A549 (cell line): ENCODE measurements at regions not wholly inside any gene's neighbourhood (a gene's known extent, or its start where the extent isn't known, plus 50 kb on each side); places are given as distances from the start of the nearest gene placed in this dataset.

Experiments used
- CBX8 ChIP-seq: fragments of 200-600 bp; sonication (generic); IDR thresholded peaks from 2 replicates; pipeline ENCODE4 v1.6.1; 2016
- CEBPB ChIP-seq, 2 experiments: fragments of >200 bp in 1 of 2; sonication (Bioruptor Twin) in 1 of 2; formaldehyde crosslinking in 1 of 2; IDR thresholded peaks; 2 replicates each; pipeline ENCODE4 v1.6.1; 2012 to 2016
- CHD2 ChIP-seq: fragments of 150-350 bp; IDR thresholded peaks from 2 replicates; pipeline ENCODE4 v1.6.1; 2014; ENCODE audit warnings: low read length; ENCODE audit not compliant: partially characterized antibody
- EHMT2 ChIP-seq: fragments of 200-600 bp; sonication (generic); IDR thresholded peaks from 2 replicates; pipeline ENCODE4 v1.6.1; 2016; ENCODE audit warnings: antibody characterized with exemption, low read depth, mild to moderate bottlenecking, moderate library complexity
- GATA3 ChIP-seq: IDR thresholded peaks from 2 replicates; pipeline ENCODE4 v1.6.1; 2012; ENCODE audit warnings: borderline replicate concordance
- HDAC2 ChIP-seq: fragments of 200-600 bp; sonication (generic); IDR thresholded peaks from 2 replicates; pipeline ENCODE4 v1.6.1; 2016
- HEYL ChIP-seq: fragments of 250-450 bp; sonication (Bioruptor Pico); IDR thresholded peaks from 2 replicates; pipeline ENCODE4 v1.8.0; 2021; ENCODE audit warnings: mild to moderate bottlenecking, moderate library complexity
- HOXB13 ChIP-seq: fragments of 250-450 bp; sonication (Bioruptor Pico); IDR thresholded peaks from 2 replicates; pipeline ENCODE4 v1.5.0; 2020; ENCODE audit warnings: low read depth, mild to moderate bottlenecking, moderate library complexity
- HOXB5 ChIP-seq: fragments of 250-450 bp; sonication (Bioruptor Pico); IDR thresholded peaks from 2 replicates; pipeline ENCODE4 v1.5.0; 2020; ENCODE audit warnings: mild to moderate bottlenecking, moderate library complexity
- JUN ChIP-seq, 2 experiments: fragments of >200 bp; sonication (Bioruptor Twin); formaldehyde crosslinking; IDR thresholded peaks; 2 replicates in 1 of 2; 3 replicates in 1 of 2; pipeline ENCODE4 v1.6.1; 2016 to 2017
- JUNB ChIP-seq: fragments of >200 bp; sonication (Bioruptor Twin); formaldehyde crosslinking; IDR thresholded peaks from 2 replicates; pipeline ENCODE4 v1.6.1; 2016
- RARB ChIP-seq: fragments of 250-450 bp; sonication (Bioruptor Pico); IDR thresholded peaks from 2 replicates; pipeline ENCODE4 v1.8.0; 2021; ENCODE audit warnings: mild to moderate bottlenecking, moderate library complexity
- ZFP36 ChIP-seq: fragments of 450-650 bp; IDR thresholded peaks from 2 replicates; pipeline ENCODE4 v1.6.1; 2014; ENCODE audit warnings: borderline replicate concordance; ENCODE audit not compliant: partially characterized antibody
- ZNF302 ChIP-seq: fragments of 250-450 bp; sonication (Bioruptor Pico); IDR thresholded peaks from 2 replicates; pipeline ENCODE4 v1.9.0; 2021; ENCODE audit warnings: inconsistent platforms, mild to moderate bottlenecking, moderate library complexity
- ZSCAN20 ChIP-seq: fragments of 250-450 bp; sonication (Bioruptor Pico); IDR thresholded peaks from 2 replicates; pipeline ENCODE4 v1.8.0; 2022; ENCODE audit warnings: mild to moderate bottlenecking, moderate library complexity
- TF ChIP-seq, protein P1 (sequence below): fragments of >200 bp; sonication (Bioruptor Twin); formaldehyde crosslinking; IDR thresholded peaks from 2 replicates; pipeline ENCODE4 v1.6.1; 2016
- TF ChIP-seq, protein P2 (sequence below): fragments of >200 bp; sonication (Bioruptor Twin); formaldehyde crosslinking; IDR thresholded peaks from 3 replicates; pipeline ENCODE4 v1.6.1; 2016
- TF ChIP-seq, protein P3 (sequence below): fragments of 450-650 bp; IDR thresholded peaks from 2 replicates; pipeline ENCODE4 v1.6.1; 2014; ENCODE audit warnings: antibody characterized with exemption
- TF ChIP-seq, protein P4 (sequence below): fragments of >200 bp; sonication (Bioruptor Twin); formaldehyde crosslinking; IDR thresholded peaks from 3 replicates; pipeline ENCODE4 v1.5.1; 2016
- TF ChIP-seq, protein P5 (sequence below): IDR thresholded peaks from 2 replicates; pipeline ENCODE4 v1.6.1; 2012; ENCODE audit warnings: low read depth, borderline replicate concordance
- TF ChIP-seq, protein P6 (sequence below): IDR thresholded peaks from 2 replicates; pipeline ENCODE4 v1.6.1; 2012
- TF ChIP-seq, protein P7 (sequence below): fragments of 150-350 bp; IDR thresholded peaks from 2 replicates; pipeline ENCODE4 v1.6.1; 2014; ENCODE audit warnings: low read depth, mild to moderate bottlenecking, low read length
- TF ChIP-seq, protein P8 (sequence below): IDR thresholded peaks from 2 replicates; pipeline ENCODE4 v1.6.1; 2012

DNA sequence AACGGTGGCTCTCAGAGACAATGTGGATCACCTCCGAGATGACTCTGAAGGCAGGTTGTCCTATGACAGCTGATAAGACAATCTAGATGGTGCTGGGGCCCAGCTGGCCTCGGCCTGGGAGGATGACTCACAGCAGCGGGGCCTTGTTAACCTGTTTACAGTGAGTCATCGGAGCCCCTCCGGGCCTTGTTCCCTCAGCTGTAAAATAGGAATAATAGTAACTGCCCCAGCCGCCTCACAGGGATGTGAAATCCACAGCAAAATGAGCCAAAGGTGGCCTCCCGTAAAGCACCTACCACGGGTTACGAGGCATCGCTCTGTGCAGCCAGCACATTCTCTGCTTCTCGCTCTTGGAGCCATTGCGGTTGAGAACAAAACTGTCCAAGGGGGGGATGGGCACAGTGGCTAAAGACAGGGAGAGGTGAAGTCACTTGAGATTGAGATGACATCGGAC, 88.6 kb upstream of the RASGRF1 start (continued):
- no peak for TF ChIP-seq HDAC2
- TF ChIP-seq JUNB, result peak; percentile 78
- TF ChIP-seq, protein P1, sequence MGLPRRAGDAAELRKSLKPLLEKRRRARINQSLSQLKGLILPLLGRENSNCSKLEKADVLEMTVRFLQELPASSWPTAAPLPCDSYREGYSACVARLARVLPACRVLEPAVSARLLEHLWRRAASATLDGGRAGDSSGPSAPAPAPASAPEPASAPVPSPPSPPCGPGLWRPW, result no peak
- TF ChIP-seq EHMT2, result no peak
- TF ChIP-seq ZSCAN20 (CRISPR knock-in tag), result no peak
- TF ChIP-seq JUN (IDR thresholded peaks at IDR 0.05), result 0 out of 5 replicates have a peak, but pooled peaks of 1 of the 2 experiments have one; percentile 27
- TF ChIP-seq RARB (CRISPR knock-in tag), result no peak
- TF ChIP-seq, protein P2, sequence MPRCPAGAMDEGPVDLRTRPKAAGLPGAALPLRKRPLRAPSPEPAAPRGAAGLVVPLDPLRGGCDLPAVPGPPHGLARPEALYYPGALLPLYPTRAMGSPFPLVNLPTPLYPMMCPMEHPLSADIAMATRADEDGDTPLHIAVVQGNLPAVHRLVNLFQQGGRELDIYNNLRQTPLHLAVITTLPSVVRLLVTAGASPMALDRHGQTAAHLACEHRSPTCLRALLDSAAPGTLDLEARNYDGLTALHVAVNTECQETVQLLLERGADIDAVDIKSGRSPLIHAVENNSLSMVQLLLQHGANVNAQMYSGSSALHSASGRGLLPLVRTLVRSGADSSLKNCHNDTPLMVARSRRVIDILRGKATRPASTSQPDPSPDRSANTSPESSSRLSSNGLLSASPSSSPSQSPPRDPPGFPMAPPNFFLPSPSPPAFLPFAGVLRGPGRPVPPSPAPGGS, result no peak
- TF ChIP-seq, protein P3, sequence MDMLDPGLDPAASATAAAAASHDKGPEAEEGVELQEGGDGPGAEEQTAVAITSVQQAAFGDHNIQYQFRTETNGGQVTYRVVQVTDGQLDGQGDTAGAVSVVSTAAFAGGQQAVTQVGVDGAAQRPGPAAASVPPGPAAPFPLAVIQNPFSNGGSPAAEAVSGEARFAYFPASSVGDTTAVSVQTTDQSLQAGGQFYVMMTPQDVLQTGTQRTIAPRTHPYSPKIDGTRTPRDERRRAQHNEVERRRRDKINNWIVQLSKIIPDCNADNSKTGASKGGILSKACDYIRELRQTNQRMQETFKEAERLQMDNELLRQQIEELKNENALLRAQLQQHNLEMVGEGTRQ, result no peak
- TF ChIP-seq, protein P4, sequence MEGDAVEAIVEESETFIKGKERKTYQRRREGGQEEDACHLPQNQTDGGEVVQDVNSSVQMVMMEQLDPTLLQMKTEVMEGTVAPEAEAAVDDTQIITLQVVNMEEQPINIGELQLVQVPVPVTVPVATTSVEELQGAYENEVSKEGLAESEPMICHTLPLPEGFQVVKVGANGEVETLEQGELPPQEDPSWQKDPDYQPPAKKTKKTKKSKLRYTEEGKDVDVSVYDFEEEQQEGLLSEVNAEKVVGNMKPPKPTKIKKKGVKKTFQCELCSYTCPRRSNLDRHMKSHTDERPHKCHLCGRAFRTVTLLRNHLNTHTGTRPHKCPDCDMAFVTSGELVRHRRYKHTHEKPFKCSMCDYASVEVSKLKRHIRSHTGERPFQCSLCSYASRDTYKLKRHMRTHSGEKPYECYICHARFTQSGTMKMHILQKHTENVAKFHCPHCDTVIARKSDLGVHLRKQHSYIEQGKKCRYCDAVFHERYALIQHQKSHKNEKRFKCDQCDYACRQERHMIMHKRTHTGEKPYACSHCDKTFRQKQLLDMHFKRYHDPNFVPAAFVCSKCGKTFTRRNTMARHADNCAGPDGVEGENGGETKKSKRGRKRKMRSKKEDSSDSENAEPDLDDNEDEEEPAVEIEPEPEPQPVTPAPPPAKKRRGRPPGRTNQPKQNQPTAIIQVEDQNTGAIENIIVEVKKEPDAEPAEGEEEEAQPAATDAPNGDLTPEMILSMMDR, result no peak
- TF ChIP-seq, protein P5, sequence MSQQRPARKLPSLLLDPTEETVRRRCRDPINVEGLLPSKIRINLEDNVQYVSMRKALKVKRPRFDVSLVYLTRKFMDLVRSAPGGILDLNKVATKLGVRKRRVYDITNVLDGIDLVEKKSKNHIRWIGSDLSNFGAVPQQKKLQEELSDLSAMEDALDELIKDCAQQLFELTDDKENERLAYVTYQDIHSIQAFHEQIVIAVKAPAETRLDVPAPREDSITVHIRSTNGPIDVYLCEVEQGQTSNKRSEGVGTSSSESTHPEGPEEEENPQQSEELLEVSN, result no peak
- TF ChIP-seq GATA3, result peak; percentile 64; the same call in 1 of the 2 replicates
- TF ChIP-seq HEYL (CRISPR knock-in tag), result no peak
- no peak for TF ChIP-seq CBX8
- TF ChIP-seq, protein P6, sequence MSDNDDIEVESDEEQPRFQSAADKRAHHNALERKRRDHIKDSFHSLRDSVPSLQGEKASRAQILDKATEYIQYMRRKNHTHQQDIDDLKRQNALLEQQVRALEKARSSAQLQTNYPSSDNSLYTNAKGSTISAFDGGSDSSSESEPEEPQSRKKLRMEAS, result peak; percentile 36; the same call in 1 of the 2 replicates
- no peak for TF ChIP-seq CHD2
- TF ChIP-seq, protein P7, sequence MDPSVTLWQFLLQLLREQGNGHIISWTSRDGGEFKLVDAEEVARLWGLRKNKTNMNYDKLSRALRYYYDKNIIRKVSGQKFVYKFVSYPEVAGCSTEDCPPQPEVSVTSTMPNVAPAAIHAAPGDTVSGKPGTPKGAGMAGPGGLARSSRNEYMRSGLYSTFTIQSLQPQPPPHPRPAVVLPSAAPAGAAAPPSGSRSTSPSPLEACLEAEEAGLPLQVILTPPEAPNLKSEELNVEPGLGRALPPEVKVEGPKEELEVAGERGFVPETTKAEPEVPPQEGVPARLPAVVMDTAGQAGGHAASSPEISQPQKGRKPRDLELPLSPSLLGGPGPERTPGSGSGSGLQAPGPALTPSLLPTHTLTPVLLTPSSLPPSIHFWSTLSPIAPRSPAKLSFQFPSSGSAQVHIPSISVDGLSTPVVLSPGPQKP, result no peak
- TF ChIP-seq, protein P8, sequence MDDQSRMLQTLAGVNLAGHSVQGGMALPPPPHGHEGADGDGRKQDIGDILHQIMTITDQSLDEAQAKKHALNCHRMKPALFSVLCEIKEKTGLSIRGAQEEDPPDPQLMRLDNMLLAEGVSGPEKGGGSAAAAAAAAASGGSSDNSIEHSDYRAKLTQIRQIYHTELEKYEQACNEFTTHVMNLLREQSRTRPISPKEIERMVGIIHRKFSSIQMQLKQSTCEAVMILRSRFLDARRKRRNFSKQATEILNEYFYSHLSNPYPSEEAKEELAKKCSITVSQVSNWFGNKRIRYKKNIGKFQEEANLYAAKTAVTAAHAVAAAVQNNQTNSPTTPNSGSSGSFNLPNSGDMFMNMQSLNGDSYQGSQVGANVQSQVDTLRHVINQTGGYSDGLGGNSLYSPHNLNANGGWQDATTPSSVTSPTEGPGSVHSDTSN, result peak; percentile 78
- TF ChIP-seq ZNF302 (CRISPR knock-in tag), result no peak
- TF ChIP-seq HOXB13, result no peak
- TF ChIP-seq CEBPB (IDR thresholded peaks at IDR 0.05), result no peak
- TF ChIP-seq HOXB5 (CRISPR knock-in tag), result no peak
- no peak for TF ChIP-seq ZFP36
